GM12875 (cell line): ENCODE measurements at regions not wholly inside any gene's neighbourhood (a gene's known extent, or its start where the extent isn't known, plus 50 kb on each side); places are given as distances from the start of the nearest gene placed in this dataset.

Experiments used
- H3K4me3 ChIP-seq: one replicate; pipeline ENCODE4 v1.5.1; 2011; ENCODE audit warnings: low read depth, low read length, control low read depth
- CTCF ChIP-seq: IDR thresholded peaks from 2 replicates; pipeline ENCODE4 v1.5.1; 2011; ENCODE audit warnings: low read depth, mild to moderate bottlenecking, control low read depth, inconsistent platforms, low read length, moderate library complexity, borderline replicate concordance; ENCODE audit not compliant: insufficient read depth

GRCh38 chr1:41997153-41997552, 78.4 kb upstream of the HIVEP3 start:
- no peak overlapping the region for H3K4me3 ChIP-seq
- TF ChIP-seq CTCF = no peak

- no peak overlapping the region for H3K4me3 ChIP-seq
- no peak for TF ChIP-seq CTCF
These were observed 76.9 kb upstream of the HIVEP3 start for GRCh38 chr1:41995441-41996130.

- no peak overlapping the region for H3K4me3 ChIP-seq
- no peak for TF ChIP-seq CTCF
These were observed 75.6 kb upstream of the HIVEP3 start for GRCh38 chr1:41994195-41994894.

GRCh38 chr1:41983451-41983850, 64.7 kb upstream of the HIVEP3 start:
- TF ChIP-seq CTCF = no peak
- no peak overlapping the region for H3K4me3 ChIP-seq

GRCh38 chr1:41981796-41982195, 63.1 kb upstream of the HIVEP3 start:
- TF ChIP-seq CTCF = no peak
- H3K4me3 ChIP-seq = no peak overlapping the region

- no peak overlapping the region for H3K4me3 ChIP-seq
- no peak for TF ChIP-seq CTCF
These were observed 62.3 kb upstream of the HIVEP3 start for GRCh38 chr1:41980827-41981653.
